Superior temporal gyrus (tissue), 1 donor: ENCODE measurements at regions not wholly inside any gene's neighbourhood (a gene's known extent, or its start where the extent isn't known, plus 50 kb on each side); places are given as distances from the start of the nearest gene placed in this dataset.

ENCODE experiments used
- DNase-seq: peaks from one replicate; pipeline ENCODE4 v3.0.0-alpha.2; 2016; ENCODE audit errors: extremely low spot score

GRCh38 chr1:106677181-106677580 is 379.3 kb upstream of the PRMT6 start:
- DNase-seq: no peak

GRCh38 chr1:106677721-106678120 is 378.8 kb upstream of the PRMT6 start:
- DNase-seq: no peak

GRCh38 chr1:106678279-106679050 is 378.0 kb upstream of the PRMT6 start:
- no peak for DNase-seq

GRCh38 chr1:106680216-106680615 is 376.3 kb upstream of the PRMT6 start:
- no peak for DNase-seq

GRCh38 chr1:106680776-106681344 is 375.6 kb upstream of the PRMT6 start:
- no peak for DNase-seq

- no peak for DNase-seq
Observed at GRCh38 chr1:106681939-106682522, 374.4 kb upstream of the PRMT6 start.

GRCh38 chr1:106688446-106688845 is 368.0 kb upstream of the PRMT6 start:
- no peak for DNase-seq

GRCh38 chr1:106698660-106699059 is 357.8 kb upstream of the PRMT6 start:
- no peak for DNase-seq

GRCh38 chr1:106699433-106699832 is 357.0 kb upstream of the PRMT6 start:
- DNase-seq: no peak

GRCh38 chr1:106700211-106700610 is 356.3 kb upstream of the PRMT6 start:
- DNase-seq: no peak

- DNase-seq: no peak
Observed at GRCh38 chr1:106705971-106706370, 350.5 kb upstream of the PRMT6 start.

GRCh38 chr1:106717591-106717990 is 338.9 kb upstream of the PRMT6 start:
- no peak for DNase-seq

- DNase-seq: no peak
Observed at GRCh38 chr1:106721790-106722189, 334.7 kb upstream of the PRMT6 start.

GRCh38 chr1:106722466-106722865 is 334.0 kb upstream of the PRMT6 start:
- no peak for DNase-seq

- no peak for DNase-seq
Observed at GRCh38 chr1:106727171-106727570, 329.3 kb upstream of the PRMT6 start.

GRCh38 chr1:106746448-106747085 is 309.9 kb upstream of the PRMT6 start:
- peak; percentile 16 for DNase-seq

GRCh38 chr1:106747232-106747631 is 309.2 kb upstream of the PRMT6 start:
- peak; percentile 27 for DNase-seq

GRCh38 chr1:106747791-106748190 is 308.7 kb upstream of the PRMT6 start:
- DNase-seq: no peak

GRCh38 chr1:106748606-106749005 is 307.9 kb upstream of the PRMT6 start:
- DNase-seq: no peak

GRCh38 chr1:106749491-106749890 is 307.0 kb upstream of the PRMT6 start:
- no peak for DNase-seq

- DNase-seq: no peak
Observed at GRCh38 chr1:106749906-106750305, 306.6 kb upstream of the PRMT6 start.

- DNase-seq: no peak
Observed at GRCh38 chr1:106751002-106751401, 305.5 kb upstream of the PRMT6 start.

- no peak for DNase-seq
Observed at GRCh38 chr1:106753066-106753465, 303.4 kb upstream of the PRMT6 start.
